Umbilical cord (tissue), 1 donor: ENCODE measurements at regions not wholly inside any gene's neighbourhood (a gene's known extent, or its start where the extent isn't known, plus 50 kb on each side); places are given as distances from the start of the nearest gene placed in this dataset.
"Not testable (repeated sequence)": the region's sequence is repeated elsewhere in the genome, so short reads cannot be mapped to it uniquely, and the experiment has no call there.

ENCODE experiments used
- DNase-seq: peaks from one replicate; pipeline ENCODE4 v3.0.0-alpha.2; 2015; ENCODE audit warnings: low spot score

GRCh38 chr4:18777190-18777930 is 755.8 kb upstream of the LCORL start:
- DNase-seq = no peak

DNA sequence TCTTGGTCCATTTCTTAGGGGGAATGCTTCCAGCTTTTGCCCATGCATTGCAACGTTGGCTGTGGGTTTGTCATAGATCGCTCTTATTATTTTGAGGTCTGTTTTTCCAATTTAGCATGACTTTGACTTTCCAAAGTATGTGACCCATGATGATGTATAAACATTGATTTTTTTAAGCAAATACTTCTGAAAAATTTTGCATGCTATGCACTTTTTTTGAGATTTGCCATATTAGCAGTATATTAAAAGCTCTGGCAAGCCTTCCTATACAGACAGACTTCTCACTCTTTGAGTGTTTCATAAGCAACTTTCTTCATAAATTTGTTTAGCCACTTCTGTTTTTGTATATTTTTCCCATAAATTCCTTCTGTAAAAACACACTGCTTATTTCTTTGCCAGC is 746.4 kb upstream of the LCORL start:
- DNase-seq = no peak

DNA sequence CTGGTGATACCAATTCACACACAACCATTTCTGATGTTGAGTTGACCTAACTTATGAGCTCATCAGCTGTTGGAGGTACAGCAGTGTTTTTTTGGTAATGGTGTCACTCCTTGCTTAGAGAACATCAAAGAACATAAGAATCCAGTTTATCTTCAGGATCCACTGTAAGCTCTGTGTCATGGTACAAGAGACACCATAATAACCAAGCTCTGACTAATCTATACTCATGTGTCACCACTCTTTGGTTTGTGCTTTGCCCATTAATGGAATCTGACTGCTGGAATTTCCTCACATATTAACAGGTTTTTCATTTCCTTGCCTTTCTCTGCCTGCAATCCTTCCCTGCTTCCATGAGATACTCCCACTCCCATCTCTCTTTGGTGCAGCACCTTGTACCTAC is 735.1 kb upstream of the LCORL start:
- no peak for DNase-seq

GRCh38 chr4:18754180-18754579 is 732.6 kb upstream of the LCORL start:
- DNase-seq = no peak

- DNase-seq = peak; percentile 83
Observed at GRCh38 chr4:18751083-18751482, 729.5 kb upstream of the LCORL start.

- no peak for DNase-seq
Observed at GRCh38 chr4:18749391-18749790, 727.8 kb upstream of the LCORL start.

GRCh38 chr4:18736551-18736950 is 715.0 kb upstream of the LCORL start:
- DNase-seq = no peak

- DNase-seq = peak; percentile 82
Observed at GRCh38 chr4:18735740-18736268, 714.2 kb upstream of the LCORL start.

DNA sequence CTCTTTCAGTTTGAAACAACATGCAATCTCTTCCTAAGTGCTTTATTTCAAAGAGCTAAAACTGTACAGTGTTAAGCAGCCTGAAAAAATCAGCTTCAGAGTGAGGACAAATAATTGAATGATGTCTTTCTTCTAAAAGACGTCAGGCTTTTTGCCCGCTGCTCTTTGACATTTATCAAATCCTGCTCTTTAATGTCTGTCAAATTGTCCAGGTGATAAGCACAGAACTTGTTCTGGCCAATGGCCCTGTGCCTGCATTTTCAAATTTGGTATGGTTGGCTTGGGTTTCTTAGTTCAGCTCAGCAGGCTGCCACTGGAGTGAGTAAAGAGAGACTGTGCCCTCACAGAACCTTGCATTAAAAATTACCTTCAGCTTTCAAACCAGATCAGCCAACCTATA is 712.9 kb upstream of the LCORL start:
- DNase-seq = peak; percentile 62

- peak; percentile 73 for DNase-seq
Observed at GRCh38 chr4:18733961-18734360, 712.4 kb upstream of the LCORL start.

- DNase-seq = no peak
Observed at GRCh38 chr4:18722748-18723191, 701.2 kb upstream of the LCORL start.

DNA sequence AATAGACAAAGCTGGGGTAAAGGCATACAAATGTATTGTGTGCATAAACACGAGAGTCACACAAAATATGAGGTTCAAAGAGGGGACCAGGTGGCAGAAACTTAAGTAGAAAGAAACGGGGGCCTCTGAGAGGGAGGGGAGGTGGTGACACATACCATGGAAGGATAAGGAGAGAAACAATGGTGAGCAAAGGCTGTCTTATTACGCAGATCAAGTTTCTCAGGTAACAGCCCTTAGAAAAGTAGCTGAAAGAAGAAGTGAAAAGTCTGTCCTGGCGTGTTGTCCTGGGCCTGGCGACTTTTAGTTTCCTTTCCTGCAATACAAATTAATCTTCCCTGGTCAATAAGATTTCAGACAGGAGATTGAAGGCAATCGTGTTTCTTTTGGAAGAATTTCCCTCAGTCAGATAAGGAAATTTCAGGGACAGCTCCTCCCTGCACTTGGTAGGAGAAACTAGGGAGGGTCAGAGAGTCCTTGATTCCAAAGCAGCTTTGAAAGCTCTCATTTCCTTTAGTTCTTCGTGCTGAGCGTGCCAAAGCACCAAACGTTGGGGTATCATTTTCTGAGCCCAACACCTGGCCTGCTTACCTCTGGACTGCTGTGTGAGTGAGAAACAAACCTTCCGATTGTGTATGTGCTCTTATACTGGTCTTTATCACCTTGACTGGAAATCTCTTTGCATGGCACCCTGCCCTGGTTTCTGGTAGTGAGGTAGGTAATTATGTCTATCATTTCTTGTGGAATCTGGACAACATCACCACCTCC is 676.7 kb upstream of the LCORL start:
- no peak for DNase-seq

- DNase-seq = no peak
Observed at GRCh38 chr4:18695733-18696527, 674.4 kb upstream of the LCORL start.

DNA sequence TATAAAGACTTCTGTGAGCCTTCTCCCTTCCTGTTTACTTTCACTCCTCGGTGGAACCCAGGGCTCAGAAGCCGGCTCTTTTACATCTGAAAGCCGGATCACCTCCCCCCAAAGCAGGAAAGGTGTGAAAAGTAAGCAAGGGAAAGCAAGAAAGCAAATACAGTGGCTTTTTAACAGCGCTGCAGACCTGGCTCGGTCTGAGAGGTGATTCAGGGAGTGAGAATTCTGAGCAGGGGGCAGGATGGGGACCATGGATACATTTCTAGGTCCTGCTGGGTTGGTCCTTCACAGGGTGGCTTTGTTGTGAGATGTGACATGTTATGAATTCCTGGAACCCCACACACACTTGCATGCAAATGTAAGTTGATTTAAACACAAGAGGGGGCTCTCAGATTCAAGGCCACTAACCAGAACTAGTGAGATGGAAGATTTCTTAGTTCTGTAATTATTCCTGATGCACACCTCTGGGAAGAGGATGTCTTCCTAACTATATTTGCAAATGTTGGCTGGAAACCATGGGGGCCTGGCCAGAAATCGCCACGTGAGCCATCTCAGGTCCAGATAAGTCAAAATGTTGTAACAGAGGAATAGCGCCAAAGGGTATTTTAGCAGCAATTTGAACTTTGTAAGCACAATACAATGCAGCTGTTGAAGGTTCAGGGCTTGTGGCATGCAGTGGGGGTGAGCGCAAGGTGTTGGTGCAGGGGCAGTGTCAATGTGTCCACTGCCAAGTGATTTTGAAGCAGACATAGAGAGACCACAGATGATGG is 670.1 kb upstream of the LCORL start:
- DNase-seq = no peak

DNA sequence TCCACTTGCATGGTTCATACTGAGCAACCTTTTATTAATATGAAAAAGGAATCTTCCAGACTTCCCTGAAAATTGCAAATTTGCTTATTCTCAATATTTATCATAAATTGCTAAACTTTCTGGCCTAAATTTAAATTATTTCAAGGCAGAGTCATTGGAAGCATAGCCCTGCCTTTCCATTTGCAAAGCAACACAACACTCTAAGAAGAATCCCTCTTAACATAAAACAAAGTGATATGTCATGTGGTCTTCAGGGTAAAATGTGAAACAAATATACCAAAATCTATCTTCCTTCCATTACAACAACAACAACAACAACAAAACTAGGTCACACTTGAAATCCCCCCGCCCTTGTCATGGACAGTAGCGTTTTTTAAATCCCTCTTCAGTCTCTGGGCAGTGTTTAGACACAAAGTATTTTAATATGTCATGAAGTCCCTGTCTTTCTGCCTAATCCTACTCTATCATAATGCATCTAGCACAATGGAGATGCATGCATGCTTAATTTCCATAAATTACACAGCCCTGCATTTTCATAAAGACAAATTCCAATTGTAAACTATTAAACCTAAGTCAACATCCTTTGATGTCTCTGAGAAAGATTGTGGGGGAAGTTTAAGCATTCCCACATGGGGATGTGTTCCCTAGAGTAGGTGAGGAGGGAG is 668.9 kb upstream of the LCORL start:
- DNase-seq = no peak

GRCh38 chr4:18689308-18690115 is 668.0 kb upstream of the LCORL start:
- peak; percentile 80 for DNase-seq

DNA sequence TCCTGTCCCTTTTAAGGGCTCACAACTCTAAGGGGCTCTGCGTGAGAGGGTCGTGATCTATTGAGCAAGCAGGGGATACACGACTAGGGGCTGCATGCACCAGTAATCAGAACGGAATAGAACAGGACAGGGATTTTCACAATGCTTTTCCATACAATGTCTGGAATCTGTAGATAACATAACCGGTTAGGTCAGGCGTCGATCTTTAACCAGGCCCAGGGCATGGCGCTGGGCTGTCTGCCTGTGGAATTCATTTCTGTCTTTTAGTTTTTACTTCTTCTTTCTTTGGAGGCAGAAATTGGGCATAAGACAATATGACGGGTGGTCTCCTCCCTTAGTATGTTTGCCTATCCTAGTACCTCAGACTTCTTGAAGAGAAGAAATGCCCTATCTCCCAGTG is 666.8 kb upstream of the LCORL start:
- DNase-seq = not testable (repeated sequence)

DNA sequence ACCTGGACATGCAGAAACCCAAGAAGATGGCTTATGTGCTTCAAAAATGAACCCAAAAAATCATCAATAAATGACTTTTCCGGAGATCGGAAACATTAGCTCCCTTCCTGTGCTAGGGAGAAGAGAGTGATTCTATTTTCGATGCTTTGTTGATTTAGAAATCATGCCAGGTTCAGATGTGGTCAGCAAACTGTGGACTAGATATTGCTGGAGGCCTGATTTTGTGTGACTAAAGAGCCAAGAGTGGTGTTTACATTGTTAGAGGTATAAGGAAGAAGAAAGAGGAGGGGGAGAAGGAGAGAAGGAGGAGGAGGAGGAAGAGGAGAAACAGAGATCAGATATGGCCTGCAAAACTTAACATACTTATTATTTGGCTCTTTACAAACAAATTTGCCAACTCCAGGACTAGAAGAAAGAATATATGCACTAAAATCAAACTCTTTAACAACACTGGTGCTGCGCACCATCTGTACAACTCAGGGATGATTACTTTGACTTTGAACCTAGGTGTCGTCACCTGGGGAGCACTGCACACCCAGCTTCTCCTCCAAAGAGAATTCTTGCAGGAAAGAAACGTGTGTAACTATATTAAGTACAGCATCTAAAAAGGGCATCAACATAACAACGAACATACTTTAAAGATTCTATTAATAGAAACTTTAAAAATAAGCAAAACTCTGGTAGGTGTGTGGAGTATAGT is 664.9 kb upstream of the LCORL start:
- DNase-seq = no peak

- DNase-seq = no peak
Observed at GRCh38 chr4:18684932-18685331, 663.4 kb upstream of the LCORL start.
